Activated B cell treated with CpG ODN at 0.5 μM for 24 hours (primary cell): ENCODE measurements at regions not wholly inside any gene's neighbourhood (a gene's known extent, or its start where the extent isn't known, plus 50 kb on each side); places are given as distances from the start of the nearest gene placed in this dataset.

Experiments
- ATAC-seq: fragments of 200-7000 bp; cut with Tn5 transposase; one replicate; pipeline ENCODE4 v1.10.0; 2021; ENCODE audit warnings: low read depth, mild to moderate bottlenecking, moderate library complexity
- CTCF ChIA-PET: fragments of 350-600 bp; sonication (Branson Sonifier 250); formaldehyde crosslinking; loops from one replicate; lab custom pipeline; 2021; ENCODE audit warnings: antibody characterized with exemption; lab: Charles Lee
- POLR2A ChIA-PET: fragments of 350-600 bp; sonication (Branson Sonifier 250); formaldehyde crosslinking; loops from one replicate; lab custom pipeline; 2021; ENCODE audit warnings: antibody characterized with exemption; lab: Charles Lee
- DNase-seq: peaks from one replicate; pipeline ENCODE4 v3.0.0; 2022
- H3K27ac Mint-ChIP-seq: one replicate; pipeline ENCODE4 v1.8.0; 2020; ENCODE audit warnings: mixed read lengths
- H3K27me3 Mint-ChIP-seq: one replicate; pipeline ENCODE4 v1.8.0; 2021; ENCODE audit warnings: mixed read lengths
- H3K36me3 Mint-ChIP-seq: one replicate; pipeline ENCODE4 v1.8.0; 2021; ENCODE audit warnings: low read depth, mixed read lengths
- H3K4me1 Mint-ChIP-seq: one replicate; pipeline ENCODE4 v1.8.0; 2021; ENCODE audit warnings: mixed read lengths
- H3K4me3 Mint-ChIP-seq: one replicate; pipeline ENCODE4 v1.8.0; 2020; ENCODE audit warnings: mild to moderate bottlenecking, mixed read lengths
- H3K9me3 Mint-ChIP-seq: one replicate; pipeline ENCODE4 v1.8.0; 2020; ENCODE audit warnings: mixed read lengths
- CTCF ChIP-seq: fragments of 200-600 bp; IDR thresholded peaks from one replicate; pipeline ENCODE4 v1.8.0; 2022; ENCODE audit warnings: antibody characterized with exemption, mild to moderate bottlenecking
- intact Hi-C: fragments of 100-400 bp; cut with micrococcal nuclease; formaldehyde crosslinking; loops from one replicate; pipeline ENCODE4 v1.15.1; 2024

DNA sequence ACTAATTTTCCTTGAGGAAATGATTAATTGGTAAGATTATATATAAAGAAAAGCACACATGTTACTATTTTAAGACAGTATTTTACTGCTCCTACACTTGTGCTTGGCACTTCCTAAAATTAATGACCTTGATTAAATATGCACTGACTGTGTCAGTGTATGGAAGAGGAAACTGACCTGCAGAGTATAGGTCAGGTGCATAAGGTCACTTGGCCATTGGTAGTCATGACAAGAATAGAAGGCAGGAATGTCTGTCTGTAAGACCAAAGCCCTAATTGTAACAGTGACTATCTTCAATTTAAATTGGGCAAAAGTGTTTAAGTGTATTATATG, 128.0 kb upstream of the KCNK2 start:
- Mint-ChIP-seq H3K4me3 (no peak overlapping the region), H3K4me1 (no peaks in the 10 kb centered on the region), H3K36me3 (no peaks in the 10 kb centered on the region), H3K9me3 (no peaks in the 10 kb centered on the region), H3K27ac (no peak overlapping the region), H3K27me3 (no peaks in the 10 kb centered on the region)
- intact Hi-C loops = no loop called here
- ChIA-PET POLR2A (no interaction called here), CTCF (no interaction called here)
- ATAC-seq (no peak), DNase-seq (no peak)
- no peak for TF ChIP-seq CTCF

GRCh38 chr1:214957330-214958137, 125.0 kb upstream of the KCNK2 start:
- Mint-ChIP-seq H3K4me1 (no peaks in the 10 kb centered on the region), H3K36me3 (no peaks in the 10 kb centered on the region), H3K9me3 (no peaks in the 10 kb centered on the region), H3K4me3 (no peak overlapping the region), H3K27me3 (no peaks in the 10 kb centered on the region), H3K27ac (no peak overlapping the region)
- ATAC-seq = no peak
- no peak for TF ChIP-seq CTCF
- DNase-seq = no peak
- intact Hi-C loops = no loop called here
- ChIA-PET POLR2A (no interaction called here), CTCF (no interaction called here)

GRCh38 chr1:214958486-214958885, 124.1 kb upstream of the KCNK2 start:
- no peak for DNase-seq
- Mint-ChIP-seq H3K36me3 (no peaks in the 10 kb centered on the region), H3K4me3 (no peak overlapping the region), H3K27ac (no peak overlapping the region), H3K27me3 (no peaks in the 10 kb centered on the region), H3K4me1 (no peaks in the 10 kb centered on the region), H3K9me3 (no peaks in the 10 kb centered on the region)
- ChIA-PET POLR2A (no interaction called here), CTCF (no interaction called here)
- intact Hi-C loops = no loop called here
- ATAC-seq = no peak
- TF ChIP-seq CTCF = no peak

GRCh38 chr1:214966346-214966745, 116.2 kb upstream of the KCNK2 start:
- ChIA-PET CTCF (no interaction called here), POLR2A (no interaction called here)
- H3K27me3 Mint-ChIP-seq = no peaks in the 10 kb centered on the region
- H3K9me3 Mint-ChIP-seq = no peaks in the 10 kb centered on the region
- ATAC-seq (no peak), DNase-seq (no peak)
- intact Hi-C loops = no loop called here
- TF ChIP-seq CTCF = no peak
- H3K4me3 Mint-ChIP-seq = no peak overlapping the region
- no peaks in the 10 kb centered on the region for H3K36me3 Mint-ChIP-seq
- H3K27ac Mint-ChIP-seq = no peak overlapping the region
- H3K4me1 Mint-ChIP-seq = no peaks in the 10 kb centered on the region

DNA sequence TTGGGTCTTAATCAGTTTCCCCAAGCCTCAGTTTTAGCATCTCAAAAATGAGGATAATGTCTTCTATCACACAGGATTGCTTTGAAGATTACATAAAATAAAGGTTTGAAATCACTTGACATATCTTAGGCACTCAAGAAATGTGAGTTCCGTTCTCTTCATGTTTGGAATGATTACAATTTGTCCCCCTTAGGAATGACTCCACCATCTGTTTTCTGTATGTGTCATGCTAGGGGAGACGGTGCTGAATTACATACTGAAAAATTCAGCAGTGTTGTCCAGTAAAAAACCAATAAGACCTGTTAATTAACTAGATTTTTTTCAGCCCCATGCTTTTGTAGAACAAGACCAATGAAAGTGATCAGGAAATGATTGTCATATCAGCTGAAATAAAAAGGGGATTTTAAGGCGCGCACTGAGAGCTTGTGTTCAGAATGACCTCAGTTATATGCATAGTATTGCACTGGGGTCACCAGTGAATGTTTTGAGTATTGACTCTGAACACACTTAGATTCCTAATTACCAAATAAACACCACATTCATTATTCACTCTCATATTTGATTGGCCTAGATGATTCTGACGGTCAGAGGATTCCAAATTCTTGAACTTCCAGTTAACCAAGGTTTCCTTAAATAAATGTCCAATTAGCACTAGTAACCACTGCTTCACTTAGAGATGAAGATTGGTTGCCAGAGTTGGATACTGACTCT, 114.5 kb upstream of the KCNK2 start:
- no peak overlapping the region for H3K27ac Mint-ChIP-seq
- H3K27me3 Mint-ChIP-seq = no peaks in the 10 kb centered on the region
- no peaks in the 10 kb centered on the region for H3K4me1 Mint-ChIP-seq
- no peaks in the 10 kb centered on the region for H3K36me3 Mint-ChIP-seq
- intact Hi-C loops = no loop called here
- no peaks in the 10 kb centered on the region for H3K9me3 Mint-ChIP-seq
- CTCF ChIA-PET = no interaction called here
- POLR2A ChIA-PET = no interaction called here
- no peak for TF ChIP-seq CTCF
- DNase-seq = no peak
- ATAC-seq = no peak
- H3K4me3 Mint-ChIP-seq = no peak overlapping the region
